Keratinocyte (primary cell): ENCODE measurements at regions not wholly inside any gene's neighbourhood (a gene's known extent, or its start where the extent isn't known, plus 50 kb on each side); places are given as distances from the start of the nearest gene placed in this dataset.

Experiments
- DNase-seq: peaks from one replicate; pipeline ENCODE4 v3.0.0-alpha.2; 2011; ENCODE audit warnings: low read depth, missing footprints, low spot score
- FAIRE-seq: peaks from 2 replicates; lab custom pipeline; 2011; peaks lifted over from hg19 to GRCh38; lab: Jason Lieb, UNC
- H2AFZ ChIP-seq: 2 replicates; pipeline ENCODE4 v1.6.0; 2012; ENCODE audit warnings: low read length, control low read depth, inconsistent platforms; ENCODE audit not compliant: control insufficient read depth
- H3K27ac ChIP-seq: 2 replicates; pipeline ENCODE4 v1.5.1; 2011; ENCODE audit warnings: low read length; ENCODE audit not compliant: control insufficient read depth, insufficient read depth
- H3K27me3 ChIP-seq: 3 replicates; pipeline ENCODE4 v1.6.0; 2011; ENCODE audit warnings: low read length; ENCODE audit not compliant: control insufficient read depth, insufficient read depth; ENCODE audit errors: extremely low read depth
- H3K36me3 ChIP-seq, 2 experiments: 2 replicates in 1 of 2; 3 replicates in 1 of 2; pipeline ENCODE4 v1.5.1; 2011; ENCODE audit warnings: low read length in 2 of 2, mild to moderate bottlenecking in 1 of 2; ENCODE audit not compliant: control insufficient read depth in 2 of 2, insufficient read depth in 2 of 2; ENCODE audit errors: extremely low read depth in 1 of 2
- H3K4me1 ChIP-seq: 3 replicates; pipeline ENCODE4 v1.5.1; 2011; ENCODE audit warnings: low read length; ENCODE audit not compliant: control insufficient read depth, insufficient read depth; ENCODE audit errors: extremely low read depth
- H3K4me2 ChIP-seq: 3 replicates; pipeline ENCODE4 v1.6.0; 2011; ENCODE audit warnings: low read depth, low read length; ENCODE audit not compliant: control insufficient read depth, insufficient read depth; ENCODE audit errors: extremely low read depth
- H3K4me3 ChIP-seq, 3 experiments: fragments of 200-600 bp in 1 of 3; sonication (generic) in 1 of 3; 2 replicates in 2 of 3; 3 replicates in 1 of 3; pipeline ENCODE4 v1.5.1; 2011 to 2016; ENCODE audit warnings: low read length in 3 of 3, mild to moderate bottlenecking in 3 of 3, control low read depth in 2 of 3, inconsistent platforms in 1 of 3, low read depth in 1 of 3, mixed read lengths in 1 of 3, mixed run types in 1 of 3, moderate library complexity in 1 of 3; ENCODE audit not compliant: control insufficient read depth in 2 of 3, insufficient read depth in 2 of 3; ENCODE audit errors: extremely low read depth in 1 of 3
- H3K79me2 ChIP-seq: 2 replicates; pipeline ENCODE4 v1.6.0; 2012; ENCODE audit warnings: low read length; ENCODE audit not compliant: control insufficient read depth, insufficient read depth
- H3K9ac ChIP-seq: 3 replicates; pipeline ENCODE4 v1.6.0; 2011; ENCODE audit warnings: low read length; ENCODE audit not compliant: control insufficient read depth, insufficient read depth; ENCODE audit errors: extremely low read depth
- H3K9me1 ChIP-seq: 3 replicates; pipeline ENCODE4 v1.6.0; 2011; ENCODE audit warnings: low read length; ENCODE audit not compliant: control insufficient read depth, insufficient read depth; ENCODE audit errors: extremely low read depth
- H3K9me3 ChIP-seq: 2 replicates; pipeline ENCODE4 v1.5.1; 2012; ENCODE audit warnings: low read depth, low read length; ENCODE audit not compliant: control insufficient read depth
- H4K20me1 ChIP-seq: 3 replicates; pipeline ENCODE4 v1.6.0; 2011; ENCODE audit warnings: low read length; ENCODE audit not compliant: control insufficient read depth, insufficient read depth; ENCODE audit errors: extremely low read depth
- EZH2 ChIP-seq: IDR thresholded peaks from one replicate; pipeline ENCODE4 v1.6.1; 2012; ENCODE audit warnings: inconsistent platforms, mild to moderate bottlenecking, low read length, moderate library complexity
- dilution Hi-C: fragments of 300-500 bp; cut with MboI; formaldehyde crosslinking; loops from one replicate; pipeline ENCODE4 v1.7.0; 2020; ENCODE audit warnings: low sequenced_read_pairs; ENCODE audit not compliant: extremely low pct_ligation_motif_present
- TF ChIP-seq, protein P1 (sequence below), 3 experiments: IDR thresholded peaks in 1 of 3; conservative IDR thresholded peaks in 1 of 3; optimal IDR thresholded peaks in 1 of 3; 2 replicates in 2 of 3; 3 replicates in 1 of 3; pipeline versions ENCODE3 to v1.5.1; 2011; ENCODE audit warnings: low read length in 3 of 3, mild to moderate bottlenecking in 3 of 3, moderate library complexity in 2 of 3, control low read depth in 1 of 3, inconsistent platforms in 1 of 3; ENCODE audit not compliant: insufficient read depth in 2 of 3; ENCODE audit errors: extremely low read depth in 1 of 3

DNA sequence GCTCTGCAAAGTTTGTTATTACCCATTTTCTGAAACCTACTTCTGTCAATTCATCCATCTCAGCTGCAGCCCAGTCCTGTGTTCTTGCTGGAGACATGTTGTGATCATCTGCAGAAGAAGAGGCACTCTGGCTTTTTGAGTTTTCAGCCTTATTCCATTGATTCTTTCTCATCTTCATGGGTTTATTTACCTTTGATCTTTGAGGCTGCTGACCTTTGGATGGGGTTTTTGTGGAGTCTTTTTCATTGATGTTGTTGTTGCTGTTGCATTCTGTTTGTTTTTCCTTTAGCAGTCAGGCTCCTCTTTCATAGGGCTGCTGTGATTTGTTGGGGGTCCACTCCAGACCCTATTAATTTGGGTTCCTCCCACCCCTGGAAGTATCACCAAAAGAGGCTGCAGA, 164.3 kb downstream of the FCRL5 start:
- Histone ChIP-seq H3K4me2 (no peak overlapping the region), H3K4me1 (peaks cover 13% of the 10 kb centered on the region), H3K9ac (no peak overlapping the region), H2AFZ (no peak overlapping the region), H4K20me1 (no peaks in the 10 kb centered on the region), H3K4me3 (no peak overlapping the region), H3K27me3 (no peaks in the 10 kb centered on the region), H3K36me3 (no peaks in the 10 kb centered on the region), H3K9me1 (no peaks in the 10 kb centered on the region), H3K27ac (no peak overlapping the region), H3K79me2 (no peaks in the 10 kb centered on the region), H3K9me3 (no peaks in the 10 kb centered on the region)
- FAIRE-seq (no peak), DNase-seq (no peak)
- dilution Hi-C loops = no loop called here
- no peak for TF ChIP-seq EZH2
- TF ChIP-seq, protein P1, sequence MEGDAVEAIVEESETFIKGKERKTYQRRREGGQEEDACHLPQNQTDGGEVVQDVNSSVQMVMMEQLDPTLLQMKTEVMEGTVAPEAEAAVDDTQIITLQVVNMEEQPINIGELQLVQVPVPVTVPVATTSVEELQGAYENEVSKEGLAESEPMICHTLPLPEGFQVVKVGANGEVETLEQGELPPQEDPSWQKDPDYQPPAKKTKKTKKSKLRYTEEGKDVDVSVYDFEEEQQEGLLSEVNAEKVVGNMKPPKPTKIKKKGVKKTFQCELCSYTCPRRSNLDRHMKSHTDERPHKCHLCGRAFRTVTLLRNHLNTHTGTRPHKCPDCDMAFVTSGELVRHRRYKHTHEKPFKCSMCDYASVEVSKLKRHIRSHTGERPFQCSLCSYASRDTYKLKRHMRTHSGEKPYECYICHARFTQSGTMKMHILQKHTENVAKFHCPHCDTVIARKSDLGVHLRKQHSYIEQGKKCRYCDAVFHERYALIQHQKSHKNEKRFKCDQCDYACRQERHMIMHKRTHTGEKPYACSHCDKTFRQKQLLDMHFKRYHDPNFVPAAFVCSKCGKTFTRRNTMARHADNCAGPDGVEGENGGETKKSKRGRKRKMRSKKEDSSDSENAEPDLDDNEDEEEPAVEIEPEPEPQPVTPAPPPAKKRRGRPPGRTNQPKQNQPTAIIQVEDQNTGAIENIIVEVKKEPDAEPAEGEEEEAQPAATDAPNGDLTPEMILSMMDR (optimal IDR thresholded peaks at IDR 0.05 in 1 of 3, IDR thresholded peaks at IDR 0.05 in 1 of 3, conservative IDR thresholded peaks at IDR 0.05 in 1 of 3; ENCODE audit: extremely low read depth in 1 of 3, insufficient read depth in 2 of 3, low read length in 3 of 3) = no peak

DNA sequence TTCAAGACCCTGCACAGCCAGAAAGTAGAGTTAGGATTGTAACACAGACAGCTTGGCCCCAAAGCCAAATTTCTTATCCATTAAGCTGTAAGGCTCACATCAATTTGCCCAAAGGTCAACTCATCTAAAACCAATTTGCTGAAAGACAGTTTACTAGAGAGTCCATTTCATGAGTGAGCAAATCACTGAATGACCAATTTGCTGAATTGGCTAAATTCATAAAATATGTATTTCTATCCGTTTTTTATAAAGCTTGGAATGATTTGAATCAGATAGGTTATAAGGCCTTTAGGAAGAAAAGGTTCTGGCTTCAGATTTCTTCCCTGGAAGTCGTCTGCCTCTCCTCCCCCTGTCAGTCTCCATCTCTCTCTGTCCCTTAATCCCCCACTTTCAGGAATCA, 168.1 kb downstream of the FCRL5 start:
- dilution Hi-C loops = no loop called here

More for the DNA sequence above, 168.1 kb downstream of the FCRL5 start:
- no peak for FAIRE-seq
- no peaks in the 10 kb centered on the region for H3K79me2 ChIP-seq
- no peak for TF ChIP-seq EZH2
- TF ChIP-seq, protein P1 (optimal IDR thresholded peaks at IDR 0.05 in 1 of 3, IDR thresholded peaks at IDR 0.05 in 1 of 3, conservative IDR thresholded peaks at IDR 0.05 in 1 of 3; ENCODE audit: extremely low read depth in 1 of 3, insufficient read depth in 2 of 3, low read length in 3 of 3) = no peak
- no peaks in the 10 kb centered on the region for H3K4me1 ChIP-seq
- no peak overlapping the region for H3K9ac ChIP-seq
- no peak overlapping the region for H3K4me2 ChIP-seq
- DNase-seq = no peak
- H4K20me1 ChIP-seq = no peaks in the 10 kb centered on the region
- no peak overlapping the region for H2AFZ ChIP-seq
- H3K9me3 ChIP-seq = no peaks in the 10 kb centered on the region
- no peaks in the 10 kb centered on the region for H3K36me3 ChIP-seq
- H3K27me3 ChIP-seq = no peaks in the 10 kb centered on the region
- H3K4me3 ChIP-seq = no peak overlapping the region
- H3K27ac ChIP-seq = no peak overlapping the region
- no peaks in the 10 kb centered on the region for H3K9me1 ChIP-seq
